ENCODE measurements at regions not wholly inside any gene's neighbourhood (a gene's known extent, or its start where the extent isn't known, plus 50 kb on each side); places are given as distances from the start of the nearest gene placed in this dataset.
"Not testable (repeated sequence)": the region's sequence is repeated elsewhere in the genome, so short reads cannot be mapped to it uniquely, and the experiment has no call there.

DNA sequence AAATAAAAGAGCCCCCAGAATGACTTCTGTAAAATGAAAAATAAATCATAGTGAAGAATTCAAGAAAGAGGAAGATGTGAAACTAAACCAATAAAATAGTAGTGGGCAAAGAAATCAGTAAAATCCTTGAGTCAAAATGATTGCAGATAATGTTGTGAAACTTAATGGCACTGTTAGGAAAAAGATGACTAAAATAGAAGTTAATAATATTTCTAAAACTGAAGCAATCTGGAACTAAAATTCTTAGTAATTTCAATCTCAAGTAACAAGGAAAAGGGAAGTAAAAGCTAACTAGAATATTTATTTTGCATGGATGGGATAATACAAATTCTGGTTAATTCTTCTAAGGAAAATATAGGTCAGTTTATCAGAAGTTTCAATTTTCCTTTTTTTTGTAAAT lies 84.6 kb downstream of the TMCO5A start:
- POLR2A ChIA-PET, result interaction anchor here (0.6 kb wide), 1 partner anchor 200 kb away, joined by 4 read pairs; no protein-coding TSS in a partner anchor
- TF ChIP-seq BHLHE40 (IDR thresholded peaks at IDR 0.05; ENCODE audit: borderline replicate concordance) (no peak), ZNF384 (IDR thresholded peaks at IDR 0.05) (no peak), CTBP1 (IDR thresholded peaks at IDR 0.05; ENCODE audit: borderline replicate concordance) (no peak), ARNT (IDR thresholded peaks at IDR 0.05) (no peak), HDGF (IDR thresholded peaks at IDR 0.05; ENCODE audit: borderline replicate concordance) (no peak)
- no peak for DNase-seq (ENCODE audit: extremely low spot score)
- CTCF ChIA-PET, result no interaction called here

DNA sequence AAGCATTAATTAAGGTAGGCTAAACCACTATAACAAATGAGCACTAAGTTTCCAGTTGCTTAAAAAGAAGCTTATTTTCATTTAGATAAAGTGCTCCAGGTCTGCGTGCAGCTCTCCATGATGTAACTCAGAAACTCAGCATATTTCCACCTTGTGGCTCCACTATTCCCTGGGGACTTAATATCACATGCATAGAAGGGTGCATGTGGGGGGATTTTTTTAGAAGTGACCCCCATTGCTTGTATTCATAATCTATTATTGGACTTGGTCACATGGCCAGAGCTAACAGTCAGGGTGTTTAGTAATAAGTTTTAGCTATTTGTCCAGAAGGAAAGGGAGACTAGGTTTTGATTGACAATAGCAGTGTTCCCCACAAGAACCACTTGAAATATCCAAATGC lies 86.8 kb downstream of the TMCO5A start:
- TF ChIP-seq NFRKB (IDR thresholded peaks at IDR 0.05) (no peak), BHLHE40 (IDR thresholded peaks at IDR 0.05; ENCODE audit: borderline replicate concordance) (no peak), HDGF (IDR thresholded peaks at IDR 0.05; ENCODE audit: borderline replicate concordance) (no peak), LEF1 (IDR thresholded peaks at IDR 0.05; ENCODE audit: borderline replicate concordance) (no peak), FOXA1 (IDR thresholded peaks at IDR 0.05) (no peak), ELF4 (IDR thresholded peaks at IDR 0.05) (no peak), ARNT (IDR thresholded peaks at IDR 0.05) (no peak), ZNF384 (IDR thresholded peaks at IDR 0.05) (no peak), SUZ12 (IDR thresholded peaks at IDR 0.05) (no peak)
- TF ChIP-seq, protein P1, sequence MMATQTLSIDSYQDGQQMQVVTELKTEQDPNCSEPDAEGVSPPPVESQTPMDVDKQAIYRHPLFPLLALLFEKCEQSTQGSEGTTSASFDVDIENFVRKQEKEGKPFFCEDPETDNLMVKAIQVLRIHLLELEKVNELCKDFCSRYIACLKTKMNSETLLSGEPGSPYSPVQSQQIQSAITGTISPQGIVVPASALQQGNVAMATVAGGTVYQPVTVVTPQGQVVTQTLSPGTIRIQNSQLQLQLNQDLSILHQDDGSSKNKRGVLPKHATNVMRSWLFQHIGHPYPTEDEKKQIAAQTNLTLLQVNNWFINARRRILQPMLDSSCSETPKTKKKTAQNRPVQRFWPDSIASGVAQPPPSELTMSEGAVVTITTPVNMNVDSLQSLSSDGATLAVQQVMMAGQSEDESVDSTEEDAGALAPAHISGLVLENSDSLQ (IDR thresholded peaks at IDR 0.05), result no peak
- ChIA-PET POLR2A (interaction anchor here (0.6 kb wide), 1 partner anchor 409 kb away, joined by 3 read pairs; no protein-coding TSS in a partner anchor), CTCF (no interaction called here)
- no peak for DNase-seq (ENCODE audit: extremely low spot score)

DNA sequence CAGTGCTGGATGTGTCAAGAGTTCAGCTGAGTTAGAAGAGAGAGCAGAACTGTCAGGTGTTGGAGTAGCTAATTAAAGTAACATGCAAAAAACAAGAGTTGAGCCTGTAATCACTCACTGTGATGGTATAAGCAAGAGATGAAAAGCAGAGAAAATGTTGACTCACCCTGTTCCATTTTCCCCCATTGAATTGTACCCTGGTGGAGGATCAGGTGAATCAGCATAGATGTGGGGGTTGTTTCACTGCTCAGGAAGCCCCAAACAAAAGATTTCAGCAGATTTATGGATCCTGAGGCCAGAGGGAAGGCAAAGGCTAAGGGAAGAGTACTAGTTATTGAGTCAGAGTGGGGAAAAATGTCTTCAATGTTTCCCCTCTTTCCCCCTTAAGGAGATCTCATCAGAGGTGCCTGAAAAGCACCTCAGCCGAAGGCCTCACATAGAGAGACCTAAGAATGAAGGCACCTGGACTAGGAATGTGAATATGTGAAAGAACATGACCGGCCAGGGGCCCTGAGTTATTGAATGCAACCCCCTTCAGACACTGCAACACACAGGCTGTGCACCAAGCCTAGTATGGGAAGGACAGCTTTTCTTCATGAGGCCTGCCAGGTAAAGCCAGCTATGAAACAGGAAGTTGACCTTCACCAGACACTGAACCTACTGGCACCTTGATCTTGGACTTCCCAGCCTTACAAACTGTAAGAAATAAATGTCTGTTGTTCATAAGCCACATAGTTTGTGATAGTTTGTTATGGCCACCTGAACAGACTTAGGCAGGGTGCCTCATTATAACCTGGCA lies 90.1 kb downstream of the TMCO5A start:
- TF ChIP-seq ARNT (IDR thresholded peaks at IDR 0.05), result no peak
- no peak for TF ChIP-seq FOXM1 (IDR thresholded peaks at IDR 0.05; ENCODE audit: borderline replicate concordance)
- TF ChIP-seq SP1 (IDR thresholded peaks at IDR 0.05), result no peak
- no peak for TF ChIP-seq NFRKB (IDR thresholded peaks at IDR 0.05)
- CTCF ChIA-PET, result no interaction called here

DNA sequence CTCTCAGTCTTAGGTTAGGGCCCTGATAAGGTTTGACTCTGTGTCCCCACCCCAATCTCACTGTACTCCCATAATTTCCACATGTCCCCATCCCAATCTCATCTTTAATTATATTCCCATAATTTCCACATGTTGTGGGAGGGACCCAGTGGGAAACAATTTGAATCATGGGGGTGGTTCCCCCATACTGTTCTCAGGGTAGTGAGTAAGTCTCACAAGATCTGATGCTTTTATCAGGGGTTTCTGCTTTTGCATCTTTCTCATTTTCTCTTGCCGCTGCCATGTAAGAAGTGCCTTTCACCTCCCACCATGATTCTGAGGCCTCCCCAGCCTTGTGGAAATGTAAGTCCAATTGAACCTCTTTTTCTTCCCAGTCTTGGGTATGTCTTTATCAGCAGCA lies 91.2 kb downstream of the TMCO5A start:
- POLR2A ChIA-PET; DNase-seq (ENCODE audit: extremely low spot score); CTCF ChIA-PET: not testable (repeated sequence)

More for the DNA sequence above, 90.1 kb downstream of the TMCO5A start:
- no peak for DNase-seq (ENCODE audit: extremely low spot score)
- POLR2A ChIA-PET, result interaction anchor here (1.0 kb wide), 1 partner anchor 227 kb away, joined by 3 read pairs; no protein-coding TSS in a partner anchor

DNA sequence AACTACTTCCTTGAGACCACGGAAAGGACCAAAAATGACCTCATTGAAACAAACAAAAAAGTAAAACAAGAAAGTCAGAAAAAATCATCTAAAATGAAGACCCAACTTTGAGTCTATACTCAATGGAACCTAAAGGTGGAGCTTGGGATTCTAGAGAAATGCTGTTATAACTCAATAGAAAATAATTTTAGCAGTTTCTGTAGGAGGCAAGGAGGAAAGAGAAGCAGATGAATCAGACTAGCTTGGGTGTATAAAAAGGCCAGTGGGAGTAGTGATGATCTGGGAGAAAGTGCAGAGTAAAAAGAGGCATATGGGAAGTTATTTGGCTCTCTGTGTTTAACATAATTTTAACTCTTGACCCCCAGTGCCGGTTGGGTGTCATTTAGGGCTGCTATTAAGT lies 94.4 kb downstream of the TMCO5A start:
- ChIA-PET CTCF (interaction anchor here (0.6 kb wide), 1 partner anchor 629 kb away, joined by 4 read pairs; no protein-coding TSS in a partner anchor), POLR2A (no interaction called here)
- DNase-seq (ENCODE audit: extremely low spot score), result no peak
- TF ChIP-seq CTBP1 (IDR thresholded peaks at IDR 0.05; ENCODE audit: borderline replicate concordance) (no peak), ELF4 (IDR thresholded peaks at IDR 0.05) (no peak)

DNA sequence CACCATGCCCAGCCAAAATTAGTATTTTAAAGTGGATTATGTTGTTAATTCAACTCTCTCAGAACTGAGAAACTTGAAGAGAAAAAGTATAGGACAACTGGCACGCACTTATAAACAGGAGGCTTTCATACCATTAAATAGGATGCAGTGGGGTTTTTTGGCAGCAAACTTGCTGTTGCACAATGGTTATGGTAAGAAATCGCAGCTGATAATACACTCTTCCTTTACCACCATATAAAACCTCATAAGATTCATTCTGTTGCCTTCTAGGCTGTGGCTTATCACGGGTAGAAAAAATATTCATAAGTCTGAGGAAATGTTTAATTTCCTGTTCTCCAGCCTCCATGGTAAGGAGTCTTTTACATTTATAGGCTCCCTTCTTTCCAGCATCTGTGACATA lies 95.3 kb downstream of the TMCO5A start:
- TF ChIP-seq L3MBTL2 (conservative IDR thresholded peaks at IDR 0.05) (no peak), ELF4 (IDR thresholded peaks at IDR 0.05) (no peak), FOXA1 (IDR thresholded peaks at IDR 0.05) (no peak), FOXM1 (IDR thresholded peaks at IDR 0.05; ENCODE audit: borderline replicate concordance) (no peak), ARNT (IDR thresholded peaks at IDR 0.05) (no peak), LEF1 (IDR thresholded peaks at IDR 0.05; ENCODE audit: borderline replicate concordance) (no peak), TARDBP (IDR thresholded peaks at IDR 0.05) (no peak), NFRKB (IDR thresholded peaks at IDR 0.05) (no peak)
- TF ChIP-seq, protein P1 (IDR thresholded peaks at IDR 0.05), result no peak
- DNase-seq (ENCODE audit: extremely low spot score), result no peak
- CTCF ChIA-PET, result no interaction called here

DNA sequence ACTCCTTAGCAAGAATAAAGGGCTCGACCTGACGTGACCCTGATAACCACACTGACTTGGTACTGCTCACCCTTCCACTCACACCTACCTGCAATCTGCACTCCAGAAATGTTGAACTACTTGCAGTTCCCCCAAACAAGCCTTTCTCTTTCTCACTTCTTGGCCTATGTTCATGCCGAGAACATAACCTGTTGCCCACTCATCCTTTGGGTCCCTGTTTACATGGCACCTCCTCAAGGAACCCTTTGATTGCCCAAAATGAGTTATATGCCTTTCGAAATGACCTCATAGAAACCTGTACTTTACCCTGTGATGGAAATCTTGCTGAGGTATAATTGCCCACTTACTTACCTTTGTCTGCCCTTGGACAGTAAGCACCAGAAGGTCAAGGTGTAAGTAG lies 96.2 kb downstream of the TMCO5A start:
- no peak for DNase-seq (ENCODE audit: extremely low spot score)
- TF ChIP-seq L3MBTL2 (conservative IDR thresholded peaks at IDR 0.05) (no peak), FOXM1 (IDR thresholded peaks at IDR 0.05; ENCODE audit: borderline replicate concordance) (no peak), NFRKB (IDR thresholded peaks at IDR 0.05) (no peak), FOXA1 (IDR thresholded peaks at IDR 0.05) (no peak), ELF4 (IDR thresholded peaks at IDR 0.05) (no peak), ZNF384 (IDR thresholded peaks at IDR 0.05) (no peak), CTBP1 (IDR thresholded peaks at IDR 0.05; ENCODE audit: borderline replicate concordance) (no peak), HDGF (IDR thresholded peaks at IDR 0.05; ENCODE audit: borderline replicate concordance) (no peak), SUZ12 (IDR thresholded peaks at IDR 0.05) (no peak), FOXK2 (IDR thresholded peaks at IDR 0.05) (no peak), ARNT (IDR thresholded peaks at IDR 0.05) (no peak), TARDBP (IDR thresholded peaks at IDR 0.05) (no peak), BHLHE40 (IDR thresholded peaks at IDR 0.05; ENCODE audit: borderline replicate concordance) (no peak)
- TF ChIP-seq, protein P1 (IDR thresholded peaks at IDR 0.05), result no peak
- CTCF ChIA-PET, result no interaction called here
- POLR2A ChIA-PET, result no interaction called here

More for the DNA sequence above, 95.3 kb downstream of the TMCO5A start:
- POLR2A ChIA-PET, result no interaction called here

All from HEK293T (cell line).